Fibroblast of pulmonary artery (primary cell): ENCODE measurements at regions not wholly inside any gene's neighbourhood (a gene's known extent, or its start where the extent isn't known, plus 50 kb on each side); places are given as distances from the start of the nearest gene placed in this dataset.

Experiments used
- DNase-seq: peaks from one replicate; pipeline ENCODE4 v3.0.0-alpha.2; 2010; ENCODE audit warnings: low read depth
- H3K4me3 ChIP-seq: replicated peaks from 2 replicates; pipeline ENCODE4 v1.5.1; 2011; ENCODE audit warnings: low read depth, mild to moderate bottlenecking, control low read depth, low read length, moderate library complexity
- TF ChIP-seq, protein P1 (sequence below): IDR thresholded peaks from 2 replicates; pipeline ENCODE4 v1.5.1; 2011; ENCODE audit warnings: mild to moderate bottlenecking, control low read depth, low read length, inconsistent platforms; ENCODE audit errors: missing control alignments

- TF ChIP-seq, protein P1, sequence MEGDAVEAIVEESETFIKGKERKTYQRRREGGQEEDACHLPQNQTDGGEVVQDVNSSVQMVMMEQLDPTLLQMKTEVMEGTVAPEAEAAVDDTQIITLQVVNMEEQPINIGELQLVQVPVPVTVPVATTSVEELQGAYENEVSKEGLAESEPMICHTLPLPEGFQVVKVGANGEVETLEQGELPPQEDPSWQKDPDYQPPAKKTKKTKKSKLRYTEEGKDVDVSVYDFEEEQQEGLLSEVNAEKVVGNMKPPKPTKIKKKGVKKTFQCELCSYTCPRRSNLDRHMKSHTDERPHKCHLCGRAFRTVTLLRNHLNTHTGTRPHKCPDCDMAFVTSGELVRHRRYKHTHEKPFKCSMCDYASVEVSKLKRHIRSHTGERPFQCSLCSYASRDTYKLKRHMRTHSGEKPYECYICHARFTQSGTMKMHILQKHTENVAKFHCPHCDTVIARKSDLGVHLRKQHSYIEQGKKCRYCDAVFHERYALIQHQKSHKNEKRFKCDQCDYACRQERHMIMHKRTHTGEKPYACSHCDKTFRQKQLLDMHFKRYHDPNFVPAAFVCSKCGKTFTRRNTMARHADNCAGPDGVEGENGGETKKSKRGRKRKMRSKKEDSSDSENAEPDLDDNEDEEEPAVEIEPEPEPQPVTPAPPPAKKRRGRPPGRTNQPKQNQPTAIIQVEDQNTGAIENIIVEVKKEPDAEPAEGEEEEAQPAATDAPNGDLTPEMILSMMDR: no peak
- no peak overlapping the region for H3K4me3 ChIP-seq
- no peak for DNase-seq
Measured at GRCh38 chr13:70895599-70895998, 787.3 kb upstream of the KLHL1 start.

DNA sequence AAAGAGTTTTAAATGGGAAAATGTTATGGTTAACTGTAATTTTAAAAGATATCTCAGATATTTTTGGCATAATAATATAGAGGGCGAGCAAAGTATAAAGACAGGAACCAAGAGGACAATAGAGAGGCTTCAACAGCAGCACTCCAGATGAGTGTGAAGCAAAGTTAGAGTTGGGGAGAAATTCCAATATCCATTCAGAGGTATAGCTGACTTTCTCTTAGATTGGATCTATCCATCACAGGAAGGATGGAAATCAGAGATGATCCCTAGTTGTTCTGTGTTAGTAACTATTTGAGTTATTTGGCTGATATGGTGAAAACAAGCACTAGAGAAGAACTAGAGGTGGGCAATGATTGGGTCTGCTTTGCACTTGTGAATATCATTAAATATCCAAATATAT is 786.0 kb upstream of the KLHL1 start:
- DNase-seq: no peak
- TF ChIP-seq, protein P1: no peak
- no peak overlapping the region for H3K4me3 ChIP-seq

GRCh38 chr13:70893832-70894231 is 785.6 kb upstream of the KLHL1 start:
- TF ChIP-seq, protein P1: no peak
- peak; percentile 4 for DNase-seq

DNA sequence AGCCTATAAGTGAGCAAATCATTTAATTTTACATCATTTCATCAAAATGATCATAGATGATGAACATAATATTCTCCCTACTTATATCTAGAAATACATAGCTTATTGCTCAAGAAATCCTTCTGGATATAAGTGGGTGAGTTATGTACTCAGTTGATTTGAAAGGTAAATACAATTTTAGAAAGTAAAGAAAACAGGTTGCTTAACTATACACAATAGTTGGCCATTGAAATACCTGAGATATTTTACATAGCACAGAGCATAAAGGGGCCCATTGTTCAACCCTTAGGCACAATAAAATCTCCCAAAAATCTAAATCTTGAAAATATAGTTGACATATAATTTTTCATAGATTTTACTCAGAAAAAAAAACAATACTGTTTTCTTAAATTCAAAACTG is 782.0 kb upstream of the KLHL1 start:
- TF ChIP-seq, protein P1: no peak

More at GRCh38 chr13:70893832-70894231, 785.6 kb upstream of the KLHL1 start:
- H3K4me3 ChIP-seq: no peak overlapping the region

DNA sequence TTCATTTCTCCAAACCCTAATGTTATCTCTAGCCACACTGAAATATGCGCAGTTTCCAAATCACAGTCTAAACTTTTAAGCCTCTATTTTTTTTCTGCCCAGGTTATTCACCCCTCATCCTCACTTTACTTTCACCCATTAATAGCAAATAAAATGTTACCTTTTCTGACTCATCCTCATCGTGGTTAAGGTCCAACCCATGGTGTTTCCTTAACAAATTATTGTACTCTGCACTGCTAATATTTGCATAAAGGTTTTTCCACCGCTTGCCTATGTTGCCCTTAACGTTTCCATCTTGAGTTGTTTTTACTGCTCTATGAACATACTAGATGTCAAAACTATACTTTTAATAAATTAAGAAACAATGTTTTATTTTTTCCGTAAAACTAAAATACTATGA is 780.9 kb upstream of the KLHL1 start:
- no peak for DNase-seq
- TF ChIP-seq, protein P1: no peak

More for the DNA sequence above, 782.0 kb upstream of the KLHL1 start:
- H3K4me3 ChIP-seq: no peak overlapping the region
- no peak for DNase-seq

GRCh38 chr13:70884196-70884595 is 775.9 kb upstream of the KLHL1 start:
- H3K4me3 ChIP-seq: no peak overlapping the region
- DNase-seq: no peak
- TF ChIP-seq, protein P1: no peak

More for the DNA sequence above, 780.9 kb upstream of the KLHL1 start:
- no peak overlapping the region for H3K4me3 ChIP-seq

- no peak overlapping the region for H3K4me3 ChIP-seq
- peak; percentile 0 for DNase-seq
- TF ChIP-seq, protein P1: no peak
Measured at GRCh38 chr13:70874636-70875035, 766.4 kb upstream of the KLHL1 start.
